ENCODE measurements at regions not wholly inside any gene's neighbourhood (a gene's known extent, or its start where the extent isn't known, plus 50 kb on each side); places are given as distances from the start of the nearest gene placed in this dataset.

GRCh38 chr15:57887825-57888224 lies 177.7 kb downstream of the ALDH1A2 start:
- Mint-ChIP-seq H3K36me3 (ENCODE audit: insufficient read depth, unreplicated experiment) (no peaks in the 10 kb centered on the region), H3K4me1 (ENCODE audit: low read depth, unreplicated experiment) (no peaks in the 10 kb centered on the region), H3K27me3 (ENCODE audit: insufficient read depth, unreplicated experiment) (peaks cover 40% of the 10 kb centered on the region), H3K9me3 (ENCODE audit: unreplicated experiment) (no peaks in the 10 kb centered on the region), H3K4me3 (ENCODE audit: unreplicated experiment) (no peak overlapping the region), H3K27ac (ENCODE audit: unreplicated experiment) (no peak overlapping the region)
- intact Hi-C loops (cut with micrococcal nuclease; ENCODE audit: unreplicated experiment) = no loop called here
- Histone ChIP-seq H3K9me3 (no peaks in the 10 kb centered on the region), H3K4me1 (no peaks in the 10 kb centered on the region), H3K36me3 (ENCODE audit: control insufficient read depth, insufficient read depth, low read length) (no peaks in the 10 kb centered on the region), H3K4me3 (ENCODE audit: low read depth, low read length) (no peak overlapping the region), H3K27me3 (replicated peaks; ENCODE audit: control insufficient read depth, insufficient read depth, low read length) (no peaks in the 10 kb centered on the region)
- DNase-seq = no peak
- no TSS peak for BruUV-seq (replicated peaks)
- POLR2A ChIA-PET = no interaction called here
- CTCF ChIA-PET = no interaction called here
- TF ChIP-seq CTCF (IDR thresholded peaks at IDR 0.05; ENCODE audit: insufficient read depth in 1 of 2, low read depth in 1 of 2, low read length in 1 of 2, severe bottlenecking in 1 of 2, unreplicated experiment in 1 of 2) = no peak

- DNase-seq = no peak
- Mint-ChIP-seq H3K27me3 (ENCODE audit: insufficient read depth, unreplicated experiment) (peaks cover 26% of the 10 kb centered on the region), H3K27ac (ENCODE audit: unreplicated experiment) (no peak overlapping the region), H3K4me1 (ENCODE audit: low read depth, unreplicated experiment) (no peaks in the 10 kb centered on the region), H3K36me3 (ENCODE audit: insufficient read depth, unreplicated experiment) (no peaks in the 10 kb centered on the region), H3K9me3 (ENCODE audit: unreplicated experiment) (no peaks in the 10 kb centered on the region), H3K4me3 (ENCODE audit: unreplicated experiment) (no peak overlapping the region)
- H3K4me3 ChIP-seq (ENCODE audit: low read depth, low read length) = no peak overlapping the region
- no peaks in the 10 kb centered on the region for H3K27me3 ChIP-seq (replicated peaks; ENCODE audit: control insufficient read depth, insufficient read depth, low read length)
- no peaks in the 10 kb centered on the region for H3K9me3 ChIP-seq
- no peak for TF ChIP-seq CTCF (IDR thresholded peaks at IDR 0.05; ENCODE audit: insufficient read depth in 1 of 2, low read depth in 1 of 2, low read length in 1 of 2, severe bottlenecking in 1 of 2, unreplicated experiment in 1 of 2)
- BruUV-seq (replicated peaks) = no TSS peak
- H3K36me3 ChIP-seq (ENCODE audit: control insufficient read depth, insufficient read depth, low read length) = no peaks in the 10 kb centered on the region
- no peaks in the 10 kb centered on the region for H3K4me1 ChIP-seq
- ChIA-PET POLR2A (no interaction called here), CTCF (no interaction called here)
- intact Hi-C loops (cut with micrococcal nuclease; ENCODE audit: unreplicated experiment) = no loop called here
Measured at GRCh38 chr15:57890351-57890750, 175.2 kb downstream of the ALDH1A2 start.

DNA sequence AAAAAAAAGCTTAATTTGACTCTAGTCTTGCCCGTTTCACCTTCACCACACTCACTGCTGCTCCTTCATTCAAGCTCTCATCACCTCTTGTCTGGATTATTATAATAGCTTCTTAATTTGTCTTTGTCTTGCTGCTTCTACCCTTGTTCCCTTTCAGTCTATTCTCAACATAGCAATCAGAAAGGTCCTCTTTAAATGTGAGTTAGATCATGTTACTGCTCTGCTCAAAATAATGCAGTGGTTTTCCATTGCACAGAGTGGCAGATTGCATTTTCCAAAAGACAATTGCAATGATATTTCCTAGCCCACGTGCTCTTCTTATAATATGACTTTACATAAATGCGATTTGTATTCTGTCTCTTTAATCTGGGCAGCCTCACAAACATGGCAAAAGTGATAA lies 174.6 kb downstream of the ALDH1A2 start:
- Histone ChIP-seq H3K4me1 (no peaks in the 10 kb centered on the region), H3K9me3 (no peaks in the 10 kb centered on the region), H3K27me3 (replicated peaks; ENCODE audit: control insufficient read depth, insufficient read depth, low read length) (no peaks in the 10 kb centered on the region), H3K36me3 (ENCODE audit: control insufficient read depth, insufficient read depth, low read length) (no peaks in the 10 kb centered on the region), H3K4me3 (ENCODE audit: low read depth, low read length) (no peak overlapping the region)
- Mint-ChIP-seq H3K9me3 (ENCODE audit: unreplicated experiment) (no peaks in the 10 kb centered on the region), H3K4me3 (ENCODE audit: unreplicated experiment) (no peak overlapping the region), H3K27ac (ENCODE audit: unreplicated experiment) (no peak overlapping the region), H3K36me3 (ENCODE audit: insufficient read depth, unreplicated experiment) (no peaks in the 10 kb centered on the region), H3K4me1 (ENCODE audit: low read depth, unreplicated experiment) (no peaks in the 10 kb centered on the region), H3K27me3 (ENCODE audit: insufficient read depth, unreplicated experiment) (peaks cover 24% of the 10 kb centered on the region)
- BruUV-seq (replicated peaks) = no TSS peak
- no peak for DNase-seq
- ChIA-PET CTCF (no interaction called here), POLR2A (no interaction called here)
- intact Hi-C loops (cut with micrococcal nuclease; ENCODE audit: unreplicated experiment) = no loop called here
- TF ChIP-seq CTCF (IDR thresholded peaks at IDR 0.05; ENCODE audit: insufficient read depth in 1 of 2, low read depth in 1 of 2, low read length in 1 of 2, severe bottlenecking in 1 of 2, unreplicated experiment in 1 of 2) = no peak

Measured in Caco-2 (cell line).